Endothelial cell (in vitro differentiated cells): ENCODE measurements at regions not wholly inside any gene's neighbourhood (a gene's known extent, or its start where the extent isn't known, plus 50 kb on each side); places are given as distances from the start of the nearest gene placed in this dataset.
"Not testable (repeated sequence)": the region's sequence is repeated elsewhere in the genome, so short reads cannot be mapped to it uniquely, and the experiment has no call there.

ENCODE experiments used
- DNase-seq: peaks from one replicate; pipeline ENCODE4 v3.0.0; 2021; ENCODE audit warnings: low spot score
- H3K27ac Mint-ChIP-seq: one replicate; pipeline ENCODE4 v1.8.0; 2021; ENCODE audit warnings: mixed read lengths, inconsistent platforms; ENCODE audit not compliant: unreplicated experiment
- H3K27me3 Mint-ChIP-seq: one replicate; pipeline ENCODE4 v1.8.0; 2021; ENCODE audit warnings: mild to moderate bottlenecking, moderate library complexity, mixed read lengths, inconsistent platforms; ENCODE audit not compliant: unreplicated experiment
- H3K36me3 Mint-ChIP-seq: one replicate; pipeline ENCODE4 v1.8.0; 2021; ENCODE audit warnings: mild to moderate bottlenecking, low read depth, mixed read lengths, inconsistent platforms; ENCODE audit not compliant: unreplicated experiment
- H3K4me1 Mint-ChIP-seq: one replicate; pipeline ENCODE4 v1.8.0; 2021; ENCODE audit warnings: mild to moderate bottlenecking, mixed read lengths, inconsistent platforms; ENCODE audit not compliant: unreplicated experiment
- H3K4me3 Mint-ChIP-seq: one replicate; pipeline ENCODE4 v1.8.0; 2021; ENCODE audit warnings: mild to moderate bottlenecking, mixed read lengths, inconsistent platforms; ENCODE audit not compliant: unreplicated experiment
- H3K9me3 Mint-ChIP-seq: one replicate; pipeline ENCODE4 v1.8.0; 2021; ENCODE audit warnings: mixed read lengths, inconsistent platforms; ENCODE audit not compliant: unreplicated experiment
- CTCF ChIP-seq: fragments of 200-600 bp; sonication (generic); IDR thresholded peaks from one replicate; pipeline ENCODE4 v1.5.0; 2021; ENCODE audit warnings: antibody characterized with exemption; ENCODE audit not compliant: unreplicated experiment

GRCh38 chr2:166750624-166751023, 137.7 kb upstream of the XIRP2 start:
- no peak for TF ChIP-seq CTCF
- Mint-ChIP-seq H3K27me3 (no peaks in the 10 kb centered on the region), H3K9me3 (no peaks in the 10 kb centered on the region), H3K4me3 (no peak overlapping the region), H3K36me3 (peaks cover 2% of the 10 kb centered on the region), H3K4me1 (no peaks in the 10 kb centered on the region), H3K27ac (no peak overlapping the region)
- no peak for DNase-seq

GRCh38 chr2:166744117-166744516, 144.2 kb upstream of the XIRP2 start:
- H3K27ac Mint-ChIP-seq, H3K4me1 Mint-ChIP-seq, H3K27me3 Mint-ChIP-seq, H3K4me3 Mint-ChIP-seq, DNase-seq: not testable (repeated sequence)
- Mint-ChIP-seq H3K9me3 (peaks cover 24% of the 10 kb centered on the region), H3K36me3 (peaks cover 32% of the 10 kb centered on the region)

- Mint-ChIP-seq H3K9me3 (peaks cover 24% of the 10 kb centered on the region), H3K36me3 (peaks cover 34% of the 10 kb centered on the region)
- H3K27ac Mint-ChIP-seq, DNase-seq, H3K4me1 Mint-ChIP-seq, H3K4me3 Mint-ChIP-seq, H3K27me3 Mint-ChIP-seq: not testable (repeated sequence)
These were observed 144.8 kb upstream of the XIRP2 start for GRCh38 chr2:166743482-166743881.

- DNase-seq, result no peak
- no peak for TF ChIP-seq CTCF
- Mint-ChIP-seq H3K4me3 (no peak overlapping the region), H3K36me3 (peaks cover 5% of the 10 kb centered on the region), H3K27me3 (no peaks in the 10 kb centered on the region), H3K4me1 (no peaks in the 10 kb centered on the region), H3K9me3 (peaks cover 7% of the 10 kb centered on the region), H3K27ac (no peak overlapping the region)
These were observed 161.2 kb upstream of the XIRP2 start for GRCh38 chr2:166727095-166727494.

- peaks cover 5% of the 10 kb centered on the region for H3K36me3 Mint-ChIP-seq
- H3K9me3 Mint-ChIP-seq, result peaks cover 10% of the 10 kb centered on the region
- no peak overlapping the region for H3K4me3 Mint-ChIP-seq
- H3K4me1 Mint-ChIP-seq, result no peaks in the 10 kb centered on the region
- DNase-seq, result no peak
- no peak for TF ChIP-seq CTCF
- no peak overlapping the region for H3K27ac Mint-ChIP-seq
- H3K27me3 Mint-ChIP-seq, result no peaks in the 10 kb centered on the region
These were observed 162.1 kb upstream of the XIRP2 start for GRCh38 chr2:166725927-166726924.

GRCh38 chr2:166716968-166717367, 171.3 kb upstream of the XIRP2 start:
- DNase-seq, result no peak
- no peak overlapping the region for H3K27ac Mint-ChIP-seq
- peaks cover 3% of the 10 kb centered on the region for H3K9me3 Mint-ChIP-seq
- no peaks in the 10 kb centered on the region for H3K4me1 Mint-ChIP-seq
- H3K27me3 Mint-ChIP-seq, result no peaks in the 10 kb centered on the region
- H3K4me3 Mint-ChIP-seq, result no peak overlapping the region
- H3K36me3 Mint-ChIP-seq, result no peaks in the 10 kb centered on the region
- TF ChIP-seq CTCF, result no peak
